NCI-H524 (cell line): ENCODE measurements at regions not wholly inside any gene's neighbourhood (a gene's known extent, or its start where the extent isn't known, plus 50 kb on each side); places are given as distances from the start of the nearest gene placed in this dataset.
"Not testable (repeated sequence)": the region's sequence is repeated elsewhere in the genome, so short reads cannot be mapped to it uniquely, and the experiment has no call there.

Source experiments
- DNase-seq, 2 experiments: peaks; one replicate each; lab custom pipeline; 2025; lab: John Stamatoyannopoulos, UW

- DNase-seq: no peak
Measured at GRCh38 chr15:37416103-37416502, 315.8 kb upstream of the MEIS2 start.

GRCh38 chr15:37425541-37425940 is 325.2 kb upstream of the MEIS2 start:
- DNase-seq: no peak

- DNase-seq: not testable (repeated sequence)
Measured at GRCh38 chr15:37427393-37427792, 327.0 kb upstream of the MEIS2 start.

DNA sequence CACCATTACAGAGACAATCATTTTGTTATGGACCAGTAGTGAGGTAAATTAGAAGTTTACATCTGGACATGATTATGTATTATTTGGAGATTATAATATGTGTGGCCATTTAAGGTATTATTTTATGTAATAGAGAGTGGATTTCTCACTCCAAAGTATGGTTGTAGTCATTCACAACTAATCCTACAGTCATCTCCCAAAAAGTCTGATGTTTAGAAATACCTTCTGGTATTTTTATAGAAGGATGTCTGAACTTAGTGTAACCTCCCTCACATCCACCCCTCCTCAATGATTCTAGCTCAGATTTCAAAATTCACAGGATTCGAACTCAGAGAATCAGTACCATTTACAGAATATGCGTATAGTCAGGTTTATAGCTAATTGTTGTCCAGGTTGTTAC is 346.6 kb upstream of the MEIS2 start:
- DNase-seq: no peak

DNA sequence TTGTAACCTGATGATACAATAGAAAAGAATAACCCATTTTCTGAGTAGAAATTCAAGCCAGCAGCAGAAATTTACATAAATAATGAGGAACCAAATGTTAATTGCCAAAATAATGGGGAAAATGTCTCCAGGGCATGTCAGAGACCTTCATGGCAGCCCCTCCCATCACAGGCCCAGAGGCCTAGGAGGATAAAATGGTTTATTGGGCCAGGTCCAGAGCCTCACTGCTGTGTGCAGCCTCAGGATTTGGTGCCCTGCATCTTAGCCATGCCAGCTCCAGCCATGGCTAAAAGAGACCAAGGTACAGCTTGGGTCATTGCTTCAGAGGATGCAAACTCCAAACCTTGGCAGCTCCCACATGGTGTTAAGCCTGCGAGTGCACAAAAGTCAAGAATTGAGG is 352.1 kb upstream of the MEIS2 start:
- no peak for DNase-seq

- DNase-seq: no peak
Measured at GRCh38 chr15:37480482-37480881, 380.1 kb upstream of the MEIS2 start.

DNA sequence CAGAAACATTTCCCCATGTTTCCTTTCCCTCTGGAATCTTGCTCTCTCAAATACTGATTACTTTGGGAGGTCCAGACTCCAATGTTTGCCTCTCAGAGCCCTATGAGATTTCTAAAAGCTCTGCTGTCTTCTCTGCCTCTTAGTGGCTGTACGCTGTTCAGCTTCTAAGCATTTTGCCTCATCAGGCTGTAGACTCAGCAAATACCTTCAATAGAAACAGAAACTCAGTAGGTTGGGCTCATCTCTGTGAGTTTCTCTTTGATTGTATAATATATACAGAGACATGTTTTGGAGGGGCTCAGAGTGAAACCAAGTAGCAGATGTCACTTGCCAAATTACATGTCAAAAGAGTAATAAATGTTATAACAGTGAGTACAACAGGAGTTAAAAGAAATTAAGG is 380.8 kb upstream of the MEIS2 start:
- DNase-seq: no peak

DNA sequence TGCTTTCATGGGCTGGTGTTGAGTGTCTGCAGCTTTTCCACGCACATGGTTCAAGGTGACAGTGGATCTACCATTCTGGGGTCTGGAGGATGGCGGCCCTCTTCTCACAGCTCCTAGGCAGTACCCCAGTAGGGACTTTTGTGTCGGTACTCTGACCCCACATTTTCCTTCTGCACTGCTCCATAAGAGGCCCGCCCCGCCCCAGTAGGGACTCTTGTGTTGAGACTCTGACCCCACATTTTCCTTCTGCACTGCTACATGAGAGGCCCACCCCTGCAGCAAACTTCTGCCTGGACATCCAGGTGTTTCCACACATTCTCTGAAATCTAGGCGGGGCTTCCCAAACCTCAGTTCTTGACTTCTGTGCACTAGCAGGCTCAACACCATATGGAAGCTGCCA is 383.4 kb upstream of the MEIS2 start:
- DNase-seq: no peak

DNA sequence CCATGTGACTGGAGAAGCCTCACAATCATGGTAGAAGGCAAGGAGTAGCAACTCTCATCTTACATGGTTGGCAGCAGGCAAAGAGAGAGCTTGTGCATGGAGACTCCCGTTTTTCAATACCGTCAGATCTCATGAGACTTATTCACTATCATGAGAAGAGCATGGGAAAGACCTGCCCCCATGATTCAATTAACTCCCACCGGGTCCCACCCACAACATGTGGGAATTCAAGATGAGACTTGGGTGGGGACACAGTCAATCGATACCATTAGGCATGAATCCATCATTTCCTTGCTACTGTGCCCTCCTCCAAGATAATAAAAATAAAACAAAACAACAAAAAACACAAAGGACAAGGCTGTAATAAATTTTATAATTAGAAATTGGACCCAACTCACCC is 384.7 kb upstream of the MEIS2 start:
- no peak for DNase-seq

DNA sequence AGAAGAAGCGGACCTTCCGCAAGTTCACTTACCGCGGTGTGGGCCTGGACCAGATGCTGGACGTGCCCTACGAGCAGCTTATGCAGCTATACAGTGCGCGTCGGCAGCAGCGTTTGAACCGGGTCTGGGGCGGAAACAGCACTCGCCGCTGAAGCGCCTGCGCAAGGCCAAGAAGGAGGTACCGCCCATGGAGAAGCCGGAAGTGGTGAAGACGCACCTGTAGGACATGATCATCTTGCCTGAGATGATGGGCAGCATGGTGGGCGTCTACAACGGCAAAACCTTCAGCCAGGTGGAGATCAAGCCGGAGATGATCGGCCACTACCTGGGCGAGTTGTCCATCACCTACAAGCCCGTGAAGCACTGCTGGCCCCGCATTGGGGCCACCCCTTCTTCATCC is 390.4 kb upstream of the MEIS2 start:
- DNase-seq: no peak

- no peak for DNase-seq
Measured at GRCh38 chr15:37516621-37517020, 416.3 kb upstream of the MEIS2 start.

GRCh38 chr15:37517191-37517895 is 417.0 kb upstream of the MEIS2 start:
- DNase-seq: peak; percentile 58 to 89

GRCh38 chr15:37518436-37518835 is 416.0 kb upstream of the TMCO5A start:
- no peak for DNase-seq

- no peak for DNase-seq
Measured at GRCh38 chr15:37520026-37520425, 414.4 kb upstream of the TMCO5A start.

GRCh38 chr15:37520882-37521281 is 413.6 kb upstream of the TMCO5A start:
- DNase-seq: no peak

DNA sequence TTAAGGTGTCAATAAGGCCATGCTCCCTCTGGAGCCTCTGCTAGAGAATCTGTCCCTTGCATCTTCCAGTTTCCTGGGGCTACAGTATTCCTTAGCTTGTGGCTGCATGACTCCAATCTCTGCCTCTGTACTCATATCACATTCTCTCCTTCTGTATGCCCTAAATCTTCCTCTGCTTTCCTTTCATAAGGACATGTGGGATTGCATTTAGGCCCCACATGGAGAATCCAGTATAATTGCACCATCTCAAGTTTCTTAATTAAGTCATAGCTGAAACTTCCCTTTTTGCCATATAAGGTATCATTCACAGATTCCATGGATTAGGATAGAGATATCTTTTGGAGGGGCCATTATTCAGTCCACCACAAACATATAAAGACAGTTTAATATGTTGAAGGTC is 409.8 kb upstream of the TMCO5A start:
- peak; percentile 12 to 72 for DNase-seq

DNA sequence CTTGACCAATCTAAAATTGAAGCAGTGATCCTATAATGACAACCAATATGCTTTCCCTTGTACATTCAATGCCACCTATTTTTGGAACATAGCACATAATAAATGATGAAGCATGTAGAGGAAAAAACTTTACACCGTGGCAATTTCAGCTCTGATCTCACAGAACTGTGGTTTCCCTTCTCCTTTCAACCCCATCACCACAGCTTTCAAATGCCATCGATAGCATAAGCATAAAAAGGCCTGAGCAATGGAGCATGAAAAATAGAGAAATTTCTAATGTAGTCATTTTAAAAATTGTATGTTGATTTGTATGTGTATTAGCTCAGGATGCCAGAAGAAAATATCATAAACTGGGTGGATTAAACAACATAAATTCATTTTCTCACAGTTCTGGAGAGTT is 406.0 kb upstream of the TMCO5A start:
- no peak for DNase-seq

DNA sequence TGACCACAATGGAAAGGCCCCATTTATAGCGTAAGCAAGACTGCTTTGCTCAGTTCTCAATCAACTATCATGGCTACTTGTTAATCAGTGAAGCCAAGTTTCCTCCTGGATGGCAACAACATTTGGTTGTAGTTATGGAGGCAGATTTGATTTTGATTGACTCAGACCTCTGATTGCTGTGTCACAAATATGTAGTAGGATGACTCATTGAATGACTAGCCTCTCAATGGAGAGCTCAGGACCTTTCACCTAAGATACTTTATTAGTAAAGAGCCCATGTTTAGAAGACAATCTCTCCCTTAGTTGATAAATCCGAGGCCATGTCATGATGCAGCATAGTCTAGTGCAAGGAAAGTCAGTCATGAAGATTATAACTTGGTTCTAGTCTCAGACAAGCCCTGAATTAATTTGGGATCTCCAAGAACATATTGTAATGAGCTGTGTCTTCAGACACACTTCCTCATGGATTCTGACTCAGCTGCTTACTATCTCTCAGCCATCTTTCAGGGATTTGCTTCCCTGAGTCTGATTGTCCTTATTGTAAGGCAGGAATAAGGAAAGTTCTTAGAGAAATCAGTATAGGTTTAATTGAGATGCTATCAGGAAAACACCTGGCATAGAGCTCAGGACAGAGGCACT is 397.4 kb upstream of the TMCO5A start:
- no peak for DNase-seq

GRCh38 chr15:37537802-37538201 is 396.6 kb upstream of the TMCO5A start:
- no peak for DNase-seq

DNA sequence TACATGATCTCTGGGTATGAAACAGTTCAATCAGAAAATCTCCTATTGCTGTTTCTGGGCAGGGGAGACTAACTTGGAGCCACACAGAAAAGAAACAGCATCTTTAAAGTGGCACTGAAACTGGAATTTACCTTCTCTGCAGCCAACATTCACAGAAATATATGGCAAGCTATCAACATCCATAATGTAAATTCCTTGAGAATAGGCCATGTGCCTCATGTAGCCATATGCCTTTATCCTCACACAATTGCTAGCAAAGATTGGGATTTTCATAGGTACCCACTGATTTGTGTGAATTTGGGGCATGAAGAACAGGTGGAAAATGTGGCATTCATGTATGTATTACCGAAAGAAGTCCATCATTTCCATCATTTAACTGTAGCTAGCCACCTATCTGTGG is 386.3 kb upstream of the TMCO5A start:
- DNase-seq: no peak

DNA sequence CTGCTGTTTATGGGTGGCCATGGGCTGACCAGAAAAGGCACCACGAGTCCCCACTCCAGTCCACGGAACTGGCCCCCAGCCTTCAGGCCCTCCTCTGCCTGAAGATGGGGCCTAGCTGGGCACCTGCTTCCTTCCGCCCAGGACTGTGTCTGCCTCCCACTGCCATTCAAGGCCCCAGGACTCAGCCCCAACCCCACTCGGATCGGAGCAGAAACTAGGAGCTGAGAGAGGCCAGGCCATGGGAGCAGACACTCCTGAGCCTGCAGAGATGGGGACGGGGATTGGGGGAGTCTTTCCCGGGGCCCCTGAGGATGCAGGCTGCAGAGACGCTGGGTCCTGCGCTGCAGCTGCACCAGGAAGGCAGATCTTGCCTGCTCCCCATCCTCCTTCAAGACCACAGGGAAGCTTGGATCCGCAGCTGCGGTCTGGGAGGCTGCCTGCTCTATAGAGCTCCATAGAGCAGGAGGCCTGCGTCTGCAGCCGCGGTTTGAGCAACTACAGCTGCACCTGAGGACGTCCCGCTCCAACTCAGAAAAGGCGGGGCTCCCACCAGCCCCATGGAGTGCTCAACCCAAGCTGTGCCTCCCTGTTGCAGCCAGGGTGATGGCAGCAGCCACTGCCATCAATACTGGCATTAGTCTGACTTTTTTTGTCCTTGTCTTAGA is 383.9 kb upstream of the TMCO5A start:
- DNase-seq: no peak

GRCh38 chr15:37572401-37572800 is 362.0 kb upstream of the TMCO5A start:
- no peak for DNase-seq

- DNase-seq: no peak
Measured at GRCh38 chr15:37574985-37575384, 359.5 kb upstream of the TMCO5A start.
